Breast epithelium (tissue), 4 donors: ENCODE measurements at regions not wholly inside any gene's neighbourhood (a gene's known extent, or its start where the extent isn't known, plus 50 kb on each side); places are given as distances from the start of the nearest gene placed in this dataset.

ENCODE experiments used
- DNase-seq, 2 donors: peaks; one replicate each; pipeline ENCODE4 v3.0.0-alpha.2; 2019; ENCODE audit warnings: low spot score in 2 of 2
- H3K27ac ChIP-seq, 2 donors: fragments of 200-600 bp; sonication (generic) in 1 of 2; one replicate each; pipeline ENCODE4 v1.5.1; 2016 to 2019; ENCODE audit warnings: mild to moderate bottlenecking in 1 of 2
- H3K27me3 ChIP-seq, 2 donors: fragments of 200-600 bp; sonication (generic) in 1 of 2; one replicate each; pipeline versions ENCODE4 v1.5.1 to v1.6.0; 2017 to 2019; ENCODE audit warnings: control low read depth in 1 of 2, mild to moderate bottlenecking in 1 of 2
- H3K36me3 ChIP-seq: fragments of 200-600 bp; one replicate; pipeline ENCODE4 v1.5.1; 2019
- H3K4me1 ChIP-seq, 2 donors: fragments of 200-600 bp; sonication (generic); one replicate each; pipeline ENCODE4 v1.5.1; 2016 to 2019; ENCODE audit warnings: control low read depth in 1 of 2
- H3K4me3 ChIP-seq, 3 donors: fragments of 200-600 bp; sonication (generic); 1 replicate in 2 of 3; 2 replicates in 1 of 3; pipeline ENCODE4 v1.5.1; 2016 to 2019; ENCODE audit warnings: mild to moderate bottlenecking in 3 of 3, moderate library complexity in 2 of 3
- H3K9me3 ChIP-seq, 2 donors: fragments of 200-600 bp; sonication (generic) in 1 of 2; one replicate each; pipeline ENCODE4 v1.5.1; 2016 to 2019; ENCODE audit warnings: control low read depth in 1 of 2
- CTCF ChIP-seq, 3 donors: fragments of 450-650 bp; IDR thresholded peaks; one replicate each; pipeline ENCODE4 v1.5.1; 2016 to 2017; ENCODE audit warnings: antibody characterized with exemption in 3 of 3, mild to moderate bottlenecking in 3 of 3, moderate library complexity in 3 of 3
- POLR2A ChIP-seq: fragments of 450-650 bp; IDR thresholded peaks from one replicate; pipeline ENCODE4 v1.6.1; 2016; ENCODE audit warnings: antibody characterized with exemption, mild to moderate bottlenecking, moderate library complexity
- POLR2AphosphoS5 ChIP-seq, 3 donors: sonication (generic); formaldehyde crosslinking; IDR thresholded peaks; one replicate each; pipeline ENCODE4 v1.6.1; 2017; ENCODE audit warnings: antibody characterized with exemption in 3 of 3
- intact Hi-C: fragments of 100-400 bp; cut with DNase I; formaldehyde crosslinking; loops from one replicate; pipeline ENCODE4 v1.15.1; 2023; ENCODE audit warnings: low total_unique reads

- TF ChIP-seq POLR2A = no peak
- no peak for DNase-seq
- peaks cover 3% of the 10 kb centered on the region for H3K36me3 ChIP-seq
- intact Hi-C loops = no loop called here
- H3K27ac ChIP-seq = no peak overlapping the region
- no peaks in the 10 kb centered on the region for H3K4me1 ChIP-seq
- no peak overlapping the region for H3K4me3 ChIP-seq
- no peaks in the 10 kb centered on the region for H3K27me3 ChIP-seq
- H3K9me3 ChIP-seq = no peaks in the 10 kb centered on the region
Measured at GRCh38 chr12:59453475-59453874, 142.4 kb upstream of the SLC16A7 start.

GRCh38 chr12:59452746-59453145, 143.1 kb upstream of the SLC16A7 start:
- intact Hi-C loops = no loop called here
- no peak for DNase-seq
- Histone ChIP-seq H3K4me1 (no peaks in the 10 kb centered on the region), H3K27me3 (no peaks in the 10 kb centered on the region), H3K36me3 (peaks cover 3% of the 10 kb centered on the region), H3K4me3 (no peak overlapping the region), H3K27ac (no peak overlapping the region), H3K9me3 (no peaks in the 10 kb centered on the region)
- TF ChIP-seq POLR2AphosphoS5 (IDR thresholded peaks at IDR 0.05) (no peak), POLR2A (no peak), CTCF (IDR thresholded peaks at IDR 0.05) (no peak)

DNA sequence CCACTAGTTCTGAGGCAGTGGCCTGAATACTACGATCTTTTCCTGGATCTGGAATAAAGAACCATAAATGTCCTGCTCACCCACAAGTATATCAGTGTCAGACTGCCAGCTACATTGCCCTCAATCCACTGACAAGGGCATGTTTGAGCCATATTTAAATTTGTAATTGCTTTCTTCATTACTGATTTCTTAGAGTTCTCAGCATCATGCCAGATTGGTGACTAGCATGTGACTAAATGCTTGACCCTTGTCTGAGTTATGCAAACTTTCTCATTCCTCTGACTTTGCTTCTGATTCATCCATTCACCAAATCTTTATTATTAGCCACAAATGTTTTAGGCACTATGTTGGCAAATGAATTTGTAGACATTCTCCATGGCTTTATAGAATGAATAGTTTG, 143.6 kb upstream of the SLC16A7 start:
- no peak overlapping the region for H3K4me3 ChIP-seq
- TF ChIP-seq POLR2AphosphoS5 (IDR thresholded peaks at IDR 0.05) (no peak), CTCF (IDR thresholded peaks at IDR 0.05) (no peak), POLR2A (no peak)
- no peaks in the 10 kb centered on the region for H3K4me1 ChIP-seq
- H3K27ac ChIP-seq = no peak overlapping the region
- peaks cover 3% of the 10 kb centered on the region for H3K36me3 ChIP-seq
- no peaks in the 10 kb centered on the region for H3K27me3 ChIP-seq
- intact Hi-C loops = no loop called here
- H3K9me3 ChIP-seq = no peaks in the 10 kb centered on the region
- DNase-seq = no peak

DNA sequence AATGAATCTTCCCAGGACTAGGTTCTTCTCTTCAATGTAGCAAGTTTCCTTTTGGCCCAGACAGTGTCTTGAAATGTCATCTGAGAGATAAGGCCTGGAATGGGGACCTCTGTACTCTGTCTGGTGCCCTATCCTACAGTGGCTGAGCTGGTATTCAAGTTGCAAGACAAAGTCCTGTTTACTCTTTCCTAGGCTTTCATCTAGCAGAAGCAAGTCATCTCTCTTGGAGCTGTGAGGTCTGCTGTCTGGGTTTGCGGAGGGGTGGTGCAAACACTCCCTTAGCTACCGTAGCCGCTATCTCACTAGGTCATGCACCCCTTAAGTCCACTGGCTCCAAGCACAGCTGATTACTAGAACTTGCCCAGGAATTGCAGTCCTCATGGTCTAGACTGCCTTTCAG, 149.7 kb upstream of the SLC16A7 start:
- intact Hi-C loops = no loop called here
- Histone ChIP-seq H3K27me3 (no peaks in the 10 kb centered on the region), H3K27ac (no peak overlapping the region), H3K4me1 (no peaks in the 10 kb centered on the region), H3K36me3 (peaks cover 3% of the 10 kb centered on the region), H3K4me3 (no peak overlapping the region), H3K9me3 (peaks cover 0 to 13% of the 10 kb centered on the region in 2 donors)
- TF ChIP-seq POLR2A = no peak
- TF ChIP-seq POLR2AphosphoS5 (IDR thresholded peaks at IDR 0.05) = no peak
- no peak for TF ChIP-seq CTCF (IDR thresholded peaks at IDR 0.05)
- no peak for DNase-seq

DNA sequence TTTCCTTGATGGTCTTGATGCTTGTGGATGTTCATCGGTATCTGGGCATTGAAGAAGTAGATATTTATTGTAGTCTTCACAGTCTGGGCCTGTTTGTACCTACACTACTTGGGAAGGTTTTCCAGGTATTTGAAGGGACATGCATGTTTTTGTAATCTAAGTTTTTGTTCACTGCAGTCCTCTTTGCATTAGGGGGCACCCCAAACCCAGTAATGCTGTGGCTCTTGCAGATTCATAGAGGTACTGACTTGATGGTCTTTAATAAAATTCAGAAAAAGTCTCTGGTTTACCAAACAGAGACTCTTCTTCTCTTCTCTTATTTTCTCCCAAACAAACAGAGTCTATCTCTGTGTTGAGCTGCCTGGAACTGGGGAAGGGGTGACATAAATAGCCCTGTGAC, 150.9 kb upstream of the SLC16A7 start:
- H3K4me1 ChIP-seq = no peaks in the 10 kb centered on the region
- H3K27me3 ChIP-seq = no peaks in the 10 kb centered on the region
- DNase-seq = no peak
- H3K36me3 ChIP-seq = peaks cover 2% of the 10 kb centered on the region
- no peak for TF ChIP-seq POLR2AphosphoS5 (IDR thresholded peaks at IDR 0.05)
- no peak for TF ChIP-seq POLR2A
- no peak for TF ChIP-seq CTCF (IDR thresholded peaks at IDR 0.05)
- intact Hi-C loops = no loop called here
- H3K9me3 ChIP-seq = peaks cover 7 to 25% of the 10 kb centered on the region in 2 donors
- H3K27ac ChIP-seq = no peak overlapping the region
- no peak overlapping the region for H3K4me3 ChIP-seq

GRCh38 chr12:59432057-59432456, 163.8 kb upstream of the SLC16A7 start:
- intact Hi-C loops = no loop called here
- Histone ChIP-seq H3K36me3 (no peaks in the 10 kb centered on the region), H3K4me1 (no peaks in the 10 kb centered on the region), H3K27me3 (no peaks in the 10 kb centered on the region), H3K27ac (no peak overlapping the region), H3K9me3 (no peaks in the 10 kb centered on the region), H3K4me3 (no peak overlapping the region)
- DNase-seq = no peak
- no peak for TF ChIP-seq POLR2AphosphoS5 (IDR thresholded peaks at IDR 0.05)
